GM12878 (cell line): ENCODE measurements at regions not wholly inside any gene's neighbourhood (a gene's known extent, or its start where the extent isn't known, plus 50 kb on each side); places are given as distances from the start of the nearest gene placed in this dataset.

Experiments used
- CBFB ChIP-seq: IDR thresholded peaks from 2 replicates; pipeline ENCODE4 v1.6.1; 2016; ENCODE audit warnings: antibody characterized with exemption, low read depth
- EZH2 ChIP-seq: IDR thresholded peaks from 2 replicates; pipeline ENCODE4 v1.6.1; 2012; ENCODE audit warnings: low read depth, mild to moderate bottlenecking, control low read depth, inconsistent platforms, low read length, borderline replicate concordance; ENCODE audit not compliant: control insufficient read depth
- GABPA ChIP-seq: IDR thresholded peaks from 2 replicates; pipeline ENCODE4 v1.6.1; 2014; ENCODE audit warnings: antibody characterized with exemption, low read depth, mild to moderate bottlenecking, inconsistent platforms
- MTA2 ChIP-seq: fragments of 450-650 bp; IDR thresholded peaks from 2 replicates; pipeline ENCODE4 v1.6.1; 2016; ENCODE audit warnings: low read depth, mild to moderate bottlenecking, moderate library complexity
- POLR2A ChIP-seq: IDR thresholded peaks from 2 replicates; pipeline ENCODE4 v1.6.1; 2011; ENCODE audit warnings: low read depth, mild to moderate bottlenecking, low read length
- RAD21 ChIP-seq: IDR thresholded peaks from 2 replicates; pipeline ENCODE4 v1.6.1; 2011; ENCODE audit warnings: mild to moderate bottlenecking, low read depth, low read length, moderate library complexity; ENCODE audit not compliant: insufficient read depth
- RUNX3 ChIP-seq: IDR thresholded peaks from 2 replicates; pipeline ENCODE4 v1.6.1; 2012; ENCODE audit warnings: low read length, inconsistent platforms
- SRF ChIP-seq, 2 experiments: IDR thresholded peaks; 2 replicates each; pipeline ENCODE4 v1.6.1; 2011; ENCODE audit warnings: low read depth in 2 of 2, low read length in 2 of 2, mild to moderate bottlenecking in 1 of 2, moderate library complexity in 1 of 2
- ZNF274 ChIP-seq: IDR thresholded peaks from one replicate; pipeline ENCODE4 v1.8.0; 2011; ENCODE audit not compliant: insufficient read length, insufficient read depth
- TF ChIP-seq, protein P1 (sequence below): IDR thresholded peaks from 2 replicates; pipeline ENCODE4 v1.6.1; 2012; ENCODE audit warnings: mild to moderate bottlenecking, low read depth, low read length
- TF ChIP-seq, protein P2 (sequence below): fragments of 450-650 bp; IDR thresholded peaks from 2 replicates; pipeline ENCODE4 v1.6.1; 2017; ENCODE audit warnings: mild to moderate bottlenecking, low read depth, inconsistent platforms; ENCODE audit not compliant: poor library complexity, severe bottlenecking

DNA sequence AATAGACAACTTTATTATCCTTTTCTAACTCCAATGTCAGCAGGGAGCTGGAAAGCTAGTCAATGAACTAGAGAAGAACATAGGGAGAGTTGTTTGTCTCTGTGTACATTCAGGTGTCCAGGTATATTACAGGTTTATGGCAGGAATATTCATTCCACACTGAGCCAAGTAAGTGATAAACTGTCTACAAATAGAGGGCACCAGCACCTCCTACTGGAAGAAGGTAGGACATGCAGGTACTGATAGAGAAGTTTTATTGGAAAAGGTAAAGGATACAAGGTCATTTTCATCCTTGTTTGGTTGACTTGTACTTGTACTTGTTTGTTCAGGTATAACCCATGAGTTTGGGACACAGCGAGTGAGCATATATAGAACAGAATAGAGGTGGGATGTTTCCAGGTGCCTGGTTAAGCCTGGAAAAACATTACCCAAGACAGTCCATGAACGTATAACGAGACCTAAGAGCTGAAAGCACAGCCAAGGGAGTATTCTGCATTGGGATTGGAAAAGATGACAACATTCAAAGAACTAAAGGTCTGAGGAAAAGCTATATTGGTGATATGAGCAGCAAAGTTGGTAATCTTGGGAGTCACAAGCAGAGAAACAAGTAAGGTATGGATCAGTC lies 61.4 kb upstream of the PPP1R3C start:
- TF ChIP-seq GABPA (no peak), EZH2 (no peak), RAD21 (peak; percentile 57), CBFB (no peak), POLR2A (no peak), RUNX3 (no peak), ZNF274 (no peak), SRF (IDR thresholded peaks at IDR 0.05; ENCODE audit: low read depth in 2 of 2, low read length in 2 of 2) (no peak), MTA2 (no peak)
- TF ChIP-seq, protein P1, sequence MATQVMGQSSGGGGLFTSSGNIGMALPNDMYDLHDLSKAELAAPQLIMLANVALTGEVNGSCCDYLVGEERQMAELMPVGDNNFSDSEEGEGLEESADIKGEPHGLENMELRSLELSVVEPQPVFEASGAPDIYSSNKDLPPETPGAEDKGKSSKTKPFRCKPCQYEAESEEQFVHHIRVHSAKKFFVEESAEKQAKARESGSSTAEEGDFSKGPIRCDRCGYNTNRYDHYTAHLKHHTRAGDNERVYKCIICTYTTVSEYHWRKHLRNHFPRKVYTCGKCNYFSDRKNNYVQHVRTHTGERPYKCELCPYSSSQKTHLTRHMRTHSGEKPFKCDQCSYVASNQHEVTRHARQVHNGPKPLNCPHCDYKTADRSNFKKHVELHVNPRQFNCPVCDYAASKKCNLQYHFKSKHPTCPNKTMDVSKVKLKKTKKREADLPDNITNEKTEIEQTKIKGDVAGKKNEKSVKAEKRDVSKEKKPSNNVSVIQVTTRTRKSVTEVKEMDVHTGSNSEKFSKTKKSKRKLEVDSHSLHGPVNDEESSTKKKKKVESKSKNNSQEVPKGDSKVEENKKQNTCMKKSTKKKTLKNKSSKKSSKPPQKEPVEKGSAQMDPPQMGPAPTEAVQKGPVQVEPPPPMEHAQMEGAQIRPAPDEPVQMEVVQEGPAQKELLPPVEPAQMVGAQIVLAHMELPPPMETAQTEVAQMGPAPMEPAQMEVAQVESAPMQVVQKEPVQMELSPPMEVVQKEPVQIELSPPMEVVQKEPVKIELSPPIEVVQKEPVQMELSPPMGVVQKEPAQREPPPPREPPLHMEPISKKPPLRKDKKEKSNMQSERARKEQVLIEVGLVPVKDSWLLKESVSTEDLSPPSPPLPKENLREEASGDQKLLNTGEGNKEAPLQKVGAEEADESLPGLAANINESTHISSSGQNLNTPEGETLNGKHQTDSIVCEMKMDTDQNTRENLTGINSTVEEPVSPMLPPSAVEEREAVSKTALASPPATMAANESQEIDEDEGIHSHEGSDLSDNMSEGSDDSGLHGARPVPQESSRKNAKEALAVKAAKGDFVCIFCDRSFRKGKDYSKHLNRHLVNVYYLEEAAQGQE = no peak
- TF ChIP-seq, protein P2, sequence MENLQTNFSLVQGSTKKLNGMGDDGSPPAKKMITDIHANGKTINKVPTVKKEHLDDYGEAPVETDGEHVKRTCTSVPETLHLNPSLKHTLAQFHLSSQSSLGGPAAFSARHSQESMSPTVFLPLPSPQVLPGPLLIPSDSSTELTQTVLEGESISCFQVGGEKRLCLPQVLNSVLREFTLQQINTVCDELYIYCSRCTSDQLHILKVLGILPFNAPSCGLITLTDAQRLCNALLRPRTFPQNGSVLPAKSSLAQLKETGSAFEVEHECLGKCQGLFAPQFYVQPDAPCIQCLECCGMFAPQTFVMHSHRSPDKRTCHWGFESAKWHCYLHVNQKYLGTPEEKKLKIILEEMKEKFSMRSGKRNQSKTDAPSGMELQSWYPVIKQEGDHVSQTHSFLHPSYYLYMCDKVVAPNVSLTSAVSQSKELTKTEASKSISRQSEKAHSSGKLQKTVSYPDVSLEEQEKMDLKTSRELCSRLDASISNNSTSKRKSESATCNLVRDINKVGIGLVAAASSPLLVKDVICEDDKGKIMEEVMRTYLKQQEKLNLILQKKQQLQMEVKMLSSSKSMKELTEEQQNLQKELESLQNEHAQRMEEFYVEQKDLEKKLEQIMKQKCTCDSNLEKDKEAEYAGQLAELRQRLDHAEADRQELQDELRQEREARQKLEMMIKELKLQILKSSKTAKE = no peak
